Adrenal gland (tissue), 9 donors: ENCODE measurements at regions not wholly inside any gene's neighbourhood (a gene's known extent, or its start where the extent isn't known, plus 50 kb on each side); places are given as distances from the start of the nearest gene placed in this dataset.
"Not testable (repeated sequence)": the region's sequence is repeated elsewhere in the genome, so short reads cannot be mapped to it uniquely, and the experiment has no call there.

ENCODE experiments used
- DNase-seq, 7 donors: peaks; one replicate each; pipeline ENCODE4 v3.0.0-alpha.2; 2019 to 2020
- H3K27ac ChIP-seq, 5 donors: fragments of 200-600 bp; sonication (generic) in 4 of 5; 1 replicate in 3 of 5; 2 replicates in 2 of 5; pipeline versions ENCODE4 v1.5.1 to v1.8.0; 2016 to 2020; ENCODE audit warnings: mild to moderate bottlenecking in 1 of 5
- H3K27me3 ChIP-seq: fragments of 200-600 bp; 2 replicates; pipeline ENCODE4 v1.8.0; 2021
- H3K36me3 ChIP-seq, 2 donors: fragments of 200-600 bp; replicated peaks in 1 of 2; 1 replicate in 1 of 2; 2 replicates in 1 of 2; pipeline versions ENCODE4 v1.5.1 to v1.8.0; 2018 to 2022
- H3K4me1 ChIP-seq, 2 donors: fragments of 200-600 bp; replicated peaks in 1 of 2; 1 replicate in 1 of 2; 2 replicates in 1 of 2; pipeline versions ENCODE4 v1.5.1 to v1.8.0; 2018 to 2021
- H3K4me3 ChIP-seq, 4 donors: fragments of 200-600 bp; sonication (generic) in 3 of 4; one replicate each; pipeline ENCODE4 v1.5.1; 2016 to 2018
- H3K9me3 ChIP-seq, 3 donors: fragments of 200-600 bp; sonication (generic) in 1 of 3; replicated peaks in 1 of 3; 1 replicate in 2 of 3; 2 replicates in 1 of 3; pipeline versions ENCODE4 v1.5.1 to v1.8.0; 2016 to 2021
- POLR2A ChIP-seq, 2 donors: fragments of 450-650 bp; IDR thresholded peaks; one replicate each; pipeline ENCODE4 v1.6.1; 2017; ENCODE audit warnings: antibody characterized with exemption in 2 of 2, mild to moderate bottlenecking in 2 of 2, moderate library complexity in 1 of 2
- WGBS, 4 donors: extraction: QIAGEN DNeasy Blood & Tissue Kit in 2 of 4; methylation state at CpG; one replicate each; pipeline versions ENCODE4 v1.1.5 to v1.1.7; 2013 to 2017; 5-methylcytosine and 5-hydroxymethylcytosine counted together
- intact Hi-C, 2 donors: fragments of 100-400 bp; cut with DNase I; formaldehyde crosslinking; loops; one replicate each; pipeline versions ENCODE4 v1.14.1 to v1.15.0; 2022 to 2023
- TF ChIP-seq, protein P1 (sequence below), 6 experiments: fragments of 450-650 bp in 4 of 6; fragments of 200-600 bp in 2 of 6; sonication (generic) in 1 of 6; IDR thresholded peaks; 1 replicate in 5 of 6; 2 replicates in 1 of 6; pipeline versions ENCODE4 v1.5.1 to v1.8.0; 2016 to 2021; ENCODE audit warnings: antibody characterized with exemption in 6 of 6, mild to moderate bottlenecking in 2 of 6, moderate library complexity in 1 of 6
- donor health status: healthy with polysubstance abuse.
- donor health status: Bipolar disorder and iron deficiency.
- donor health status: DM: yes; HTN: yes; CAD: no.
- donor health status: DM: no; HTN: no; CAD: no.
- donor health status: DM: no; HTN: no; CAD: no.

DNA sequence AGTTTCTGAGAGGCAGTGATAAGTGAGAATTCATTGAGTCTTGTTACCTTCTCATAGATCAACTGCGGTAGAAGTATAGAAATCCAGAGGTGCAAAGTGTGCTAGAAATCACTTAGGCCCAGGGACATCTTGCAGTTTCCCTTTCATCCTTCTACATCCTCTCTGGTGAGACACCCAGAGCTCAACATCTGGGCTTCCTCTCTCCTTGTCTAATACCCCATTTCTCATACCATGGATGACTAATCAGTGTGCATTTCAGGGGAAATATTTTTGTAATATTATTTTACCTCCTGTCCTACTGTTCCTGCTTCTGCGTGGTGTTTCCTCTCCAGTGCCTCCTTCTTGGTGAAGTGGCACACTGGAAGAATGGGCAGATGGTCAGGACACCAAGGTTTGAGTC lies 322.4 kb downstream of the TFAP2B start:
- Histone ChIP-seq H3K27me3 (no peaks in the 10 kb centered on the region), H3K27ac (no peak overlapping the region), H3K36me3 (no peaks in the 10 kb centered on the region), H3K4me1 (no peaks in the 10 kb centered on the region), H3K9me3 (no peaks in the 10 kb centered on the region), H3K4me3 (no peak overlapping the region)
- TF ChIP-seq, protein P1, sequence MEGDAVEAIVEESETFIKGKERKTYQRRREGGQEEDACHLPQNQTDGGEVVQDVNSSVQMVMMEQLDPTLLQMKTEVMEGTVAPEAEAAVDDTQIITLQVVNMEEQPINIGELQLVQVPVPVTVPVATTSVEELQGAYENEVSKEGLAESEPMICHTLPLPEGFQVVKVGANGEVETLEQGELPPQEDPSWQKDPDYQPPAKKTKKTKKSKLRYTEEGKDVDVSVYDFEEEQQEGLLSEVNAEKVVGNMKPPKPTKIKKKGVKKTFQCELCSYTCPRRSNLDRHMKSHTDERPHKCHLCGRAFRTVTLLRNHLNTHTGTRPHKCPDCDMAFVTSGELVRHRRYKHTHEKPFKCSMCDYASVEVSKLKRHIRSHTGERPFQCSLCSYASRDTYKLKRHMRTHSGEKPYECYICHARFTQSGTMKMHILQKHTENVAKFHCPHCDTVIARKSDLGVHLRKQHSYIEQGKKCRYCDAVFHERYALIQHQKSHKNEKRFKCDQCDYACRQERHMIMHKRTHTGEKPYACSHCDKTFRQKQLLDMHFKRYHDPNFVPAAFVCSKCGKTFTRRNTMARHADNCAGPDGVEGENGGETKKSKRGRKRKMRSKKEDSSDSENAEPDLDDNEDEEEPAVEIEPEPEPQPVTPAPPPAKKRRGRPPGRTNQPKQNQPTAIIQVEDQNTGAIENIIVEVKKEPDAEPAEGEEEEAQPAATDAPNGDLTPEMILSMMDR (IDR thresholded peaks at IDR 0.05) = no peak
- TF ChIP-seq POLR2A (IDR thresholded peaks at IDR 0.05) = no peak
- intact Hi-C loops = no loop called here
- DNase-seq = no peak
- 67 to 85% (median 72%) methylated on average over 2 of the region's 2 CpGs for WGBS, 4 donors

DNA sequence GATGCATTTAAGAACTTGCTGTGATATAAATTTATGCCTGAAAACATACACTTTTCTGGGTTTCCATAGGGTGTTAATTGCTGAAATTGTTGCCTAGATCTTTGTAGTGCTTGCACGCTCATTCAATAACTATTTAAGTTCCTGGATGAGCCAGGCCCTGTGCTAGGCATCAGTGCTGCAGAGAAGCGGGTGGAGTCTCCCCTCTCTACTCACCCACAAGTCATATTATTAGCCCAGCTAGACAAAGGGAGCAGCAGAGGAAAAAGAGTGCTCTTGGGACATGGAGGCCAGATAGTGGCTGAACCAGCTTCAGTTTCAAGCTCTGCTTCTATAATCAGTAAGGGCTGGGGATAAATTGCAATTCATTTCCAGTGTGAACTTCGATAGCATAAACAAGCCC lies 329.1 kb downstream of the TFAP2B start:
- DNase-seq = no peak
- Histone ChIP-seq H3K4me1 (no peaks in the 10 kb centered on the region), H3K27ac (no peak overlapping the region), H3K27me3 (no peaks in the 10 kb centered on the region), H3K36me3 (no peaks in the 10 kb centered on the region), H3K4me3 (no peak overlapping the region), H3K9me3 (no peaks in the 10 kb centered on the region)
- TF ChIP-seq, protein P1 (IDR thresholded peaks at IDR 0.05) = no peak
- intact Hi-C loops = no loop called here
- WGBS, 4 donors = 73 to 85% (median 75%) methylated on average over 3 of the region's 3 CpGs

DNA sequence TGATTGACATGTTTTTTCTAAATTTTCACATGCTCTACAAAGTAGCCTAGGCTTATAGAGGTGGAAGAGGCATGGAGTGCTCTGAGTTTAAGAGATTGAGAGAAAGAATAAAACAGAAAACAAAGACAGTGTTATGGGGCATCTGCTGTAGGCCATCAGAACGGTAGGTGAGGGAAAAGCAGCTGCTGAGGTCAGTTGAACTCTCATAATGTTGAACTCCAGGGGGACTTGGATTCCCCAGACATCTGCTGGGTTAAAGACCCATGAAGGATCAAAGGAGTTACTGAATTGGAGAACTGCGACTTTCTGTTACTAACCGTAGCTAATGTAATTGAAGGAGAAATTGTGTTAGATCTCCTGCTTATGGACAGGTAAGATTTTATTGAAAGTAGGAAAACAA lies 333.9 kb downstream of the TFAP2B start:
- Histone ChIP-seq H3K4me3 (no peak overlapping the region), H3K9me3 (no peaks in the 10 kb centered on the region), H3K36me3 (no peaks in the 10 kb centered on the region), H3K27me3 (no peaks in the 10 kb centered on the region), H3K4me1 (no peaks in the 10 kb centered on the region), H3K27ac (no peak overlapping the region)
- intact Hi-C loops = no loop called here
- WGBS, 4 donors = 59 to 69% (median 60%) methylated on average over 3 of the region's 3 CpGs
- TF ChIP-seq POLR2A (IDR thresholded peaks at IDR 0.05) = no peak
- TF ChIP-seq, protein P1 (IDR thresholded peaks at IDR 0.05) = no peak
- DNase-seq = no peak

DNA sequence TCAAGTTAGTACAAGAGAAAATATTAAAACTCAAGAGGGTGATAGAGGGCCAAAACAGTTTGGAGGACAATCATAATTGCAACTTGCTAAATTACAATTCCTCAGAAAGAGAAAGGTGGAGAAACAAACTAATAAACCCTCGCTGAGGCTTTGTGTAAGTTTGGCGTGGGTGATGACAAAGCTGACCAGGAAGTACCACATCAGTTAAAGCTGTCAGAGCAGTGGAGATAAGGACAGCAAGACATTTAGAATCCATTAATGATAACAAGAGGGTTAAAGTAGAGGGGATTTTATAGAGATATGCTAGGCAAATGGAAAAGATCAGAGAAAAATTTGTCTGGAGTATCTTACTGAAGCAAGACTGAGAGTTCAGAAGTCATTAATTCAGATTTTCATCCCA lies 334.4 kb downstream of the TFAP2B start:
- DNase-seq = no peak
- Histone ChIP-seq H3K27ac (no peak overlapping the region), H3K36me3 (no peaks in the 10 kb centered on the region), H3K4me1 (no peaks in the 10 kb centered on the region), H3K4me3 (no peak overlapping the region), H3K9me3 (no peaks in the 10 kb centered on the region), H3K27me3 (no peaks in the 10 kb centered on the region)
- TF ChIP-seq POLR2A (IDR thresholded peaks at IDR 0.05) = no peak
- TF ChIP-seq, protein P1 (IDR thresholded peaks at IDR 0.05) = no peak
- intact Hi-C loops = no loop called here
- WGBS, 4 donors = 21 to 31% (median 26%) methylated on average over 2 of the region's 2 CpGs

DNA sequence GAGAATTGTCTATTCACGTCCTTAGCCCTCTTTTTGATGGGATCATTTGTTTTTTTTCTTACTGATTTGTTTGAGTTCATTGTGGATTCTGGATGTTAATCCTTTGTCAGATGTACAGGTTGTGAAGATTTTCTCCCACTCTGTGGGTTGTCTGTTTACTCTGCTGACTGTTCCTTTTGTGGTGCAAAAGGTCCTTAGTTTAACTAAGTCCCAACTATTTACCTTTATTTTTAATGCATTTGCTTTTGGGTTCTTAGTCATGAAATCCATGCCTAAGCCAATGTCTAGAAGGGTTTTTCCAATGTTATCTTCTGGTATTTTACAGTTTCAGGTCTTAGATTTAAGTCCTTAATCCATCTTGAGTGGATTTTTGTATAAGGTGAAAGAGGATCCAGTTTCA lies 336.3 kb downstream of the TFAP2B start:
- H3K4me3 ChIP-seq, H3K4me1 ChIP-seq, intact Hi-C loops, H3K36me3 ChIP-seq, H3K9me3 ChIP-seq, DNase-seq, H3K27me3 ChIP-seq, H3K27ac ChIP-seq: not testable (repeated sequence)
- 58 to 73% (median 64%) methylated on average over 1 of the region's 1 CpG for WGBS, 4 donors

DNA sequence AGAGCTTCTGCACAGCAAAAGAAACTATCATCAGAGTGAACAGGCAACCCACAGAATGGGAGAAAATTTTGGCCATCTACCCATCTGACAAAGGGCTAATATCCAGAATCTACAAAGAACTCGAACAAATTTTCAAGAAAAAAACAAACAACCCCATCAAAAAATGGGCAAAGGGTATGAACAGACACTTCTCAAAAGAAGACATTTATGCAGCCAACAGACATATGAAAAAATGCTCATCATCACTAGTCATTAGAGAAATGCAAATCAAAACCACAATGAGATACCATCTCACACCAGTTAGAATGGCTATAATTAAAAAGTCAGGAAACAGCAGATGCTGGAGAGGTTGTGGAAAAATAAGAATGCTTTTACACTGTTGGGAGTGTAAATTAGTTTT lies 340.6 kb downstream of the TFAP2B start:
- H3K4me3 ChIP-seq, H3K36me3 ChIP-seq, intact Hi-C loops, H3K27ac ChIP-seq, DNase-seq, H3K4me1 ChIP-seq, H3K27me3 ChIP-seq, H3K9me3 ChIP-seq: not testable (repeated sequence)
- WGBS, 4 donors = 53 to 75% (median 61%) methylated on average over 1 of the region's 1 CpG
